HG02759 (cell line): ENCODE measurements at regions not wholly inside any gene's neighbourhood (a gene's known extent, or its start where the extent isn't known, plus 50 kb on each side); places are given as distances from the start of the nearest gene placed in this dataset.
"Not testable (repeated sequence)": the region's sequence is repeated elsewhere in the genome, so short reads cannot be mapped to it uniquely, and the experiment has no call there.

ENCODE experiments used
- ATAC-seq: cut with Tn5 transposase; IDR thresholded peaks from one replicate; pipeline ENCODE4 v1.9.1; 2021; ENCODE audit warnings: mild to moderate bottlenecking, moderate library complexity; ENCODE audit not compliant: unreplicated experiment

DNA sequence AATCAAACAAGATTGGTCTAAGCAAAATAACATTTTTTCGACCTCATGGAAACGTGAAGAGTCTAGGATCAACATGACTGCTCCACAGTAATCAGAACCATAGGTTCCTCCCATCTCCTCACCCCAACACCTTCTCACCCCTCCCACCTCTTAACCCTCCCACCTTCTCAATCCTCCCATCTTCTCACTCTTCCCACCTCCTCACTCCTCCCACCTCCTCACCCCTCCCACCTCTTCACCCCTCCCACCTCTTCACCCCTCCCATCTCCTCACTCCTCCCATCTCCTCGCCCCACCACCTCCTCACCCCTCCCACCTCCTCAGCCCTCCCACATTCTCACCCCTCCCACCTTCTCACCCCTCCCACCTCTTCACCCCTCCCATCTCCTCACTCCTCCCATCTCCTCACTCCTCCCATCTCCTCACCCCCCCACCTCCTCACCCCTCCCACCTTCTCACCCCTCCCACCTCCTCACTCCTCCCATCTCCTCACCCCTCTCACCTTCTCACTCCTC lies 567.4 kb downstream of the C6orf118 start:
- no peak for ATAC-seq

GRCh38 chr6:164736090-164736489 lies 573.3 kb downstream of the C6orf118 start:
- not testable (repeated sequence) for ATAC-seq

DNA sequence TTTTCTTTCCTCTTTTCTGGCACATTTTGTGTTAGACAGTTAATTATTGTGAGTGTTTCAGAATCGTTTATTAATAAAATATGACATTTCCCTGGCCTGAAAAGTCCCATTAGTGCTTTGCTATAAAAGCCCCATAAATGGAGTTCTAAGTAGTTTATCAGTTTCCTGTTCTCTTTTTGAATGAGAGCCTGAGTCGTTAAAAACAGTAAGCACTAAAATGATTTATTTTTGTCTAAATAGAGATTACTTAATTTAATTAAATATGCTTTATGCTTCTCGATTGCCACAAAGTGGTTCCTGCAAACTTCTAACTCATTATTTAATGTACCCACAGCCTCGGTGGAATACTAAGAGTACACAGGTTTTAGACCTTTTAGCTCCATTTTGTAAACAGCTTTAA lies 577.9 kb downstream of the C6orf118 start:
- ATAC-seq, result no peak

DNA sequence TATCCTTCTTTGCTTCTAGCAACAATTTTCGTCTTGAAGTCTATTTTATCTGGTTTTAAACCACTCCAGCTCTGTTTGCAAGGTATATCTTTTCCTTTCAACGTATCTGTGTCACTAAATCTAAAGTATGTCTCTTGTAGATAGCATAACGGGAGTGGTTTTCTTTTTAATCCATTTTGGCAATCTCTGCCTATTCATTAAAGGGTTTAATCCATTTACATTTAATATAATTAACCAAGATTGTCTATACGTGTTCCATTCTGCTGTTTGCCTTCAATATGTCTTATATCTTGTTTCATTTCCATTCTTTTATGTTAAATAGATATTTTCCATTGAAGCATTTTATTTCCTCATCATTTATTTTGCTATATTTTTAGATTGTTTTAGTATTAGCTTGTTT lies 587.9 kb downstream of the C6orf118 start:
- ATAC-seq, result no peak

- ATAC-seq, result no peak
Observed at GRCh38 chr6:164700497-164700896, 608.9 kb downstream of the C6orf118 start.

DNA sequence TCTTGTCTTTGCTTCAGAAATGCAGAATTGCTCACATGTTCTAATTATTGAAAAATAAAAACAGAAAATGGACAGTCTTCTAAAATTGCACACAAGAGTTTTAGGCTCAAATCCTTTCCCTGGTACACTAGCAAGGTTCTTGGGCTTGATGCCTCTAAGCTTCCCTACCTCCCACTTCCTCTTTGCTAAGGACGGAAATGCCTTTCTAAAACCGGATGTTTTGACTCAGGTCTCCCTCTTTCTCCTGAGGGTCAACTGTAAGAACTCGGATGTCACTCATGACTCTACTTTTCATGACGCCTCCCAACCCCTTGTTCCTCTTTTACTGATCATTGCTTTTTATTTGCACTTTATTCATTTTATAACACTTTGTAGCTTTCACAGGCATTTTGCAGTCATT lies 613.5 kb downstream of the C6orf118 start:
- ATAC-seq, result no peak

GRCh38 chr6:164694386-164694785 lies 615.0 kb downstream of the C6orf118 start:
- no peak for ATAC-seq

GRCh38 chr6:164693944-164694343 lies 615.5 kb downstream of the C6orf118 start:
- ATAC-seq, result no peak

DNA sequence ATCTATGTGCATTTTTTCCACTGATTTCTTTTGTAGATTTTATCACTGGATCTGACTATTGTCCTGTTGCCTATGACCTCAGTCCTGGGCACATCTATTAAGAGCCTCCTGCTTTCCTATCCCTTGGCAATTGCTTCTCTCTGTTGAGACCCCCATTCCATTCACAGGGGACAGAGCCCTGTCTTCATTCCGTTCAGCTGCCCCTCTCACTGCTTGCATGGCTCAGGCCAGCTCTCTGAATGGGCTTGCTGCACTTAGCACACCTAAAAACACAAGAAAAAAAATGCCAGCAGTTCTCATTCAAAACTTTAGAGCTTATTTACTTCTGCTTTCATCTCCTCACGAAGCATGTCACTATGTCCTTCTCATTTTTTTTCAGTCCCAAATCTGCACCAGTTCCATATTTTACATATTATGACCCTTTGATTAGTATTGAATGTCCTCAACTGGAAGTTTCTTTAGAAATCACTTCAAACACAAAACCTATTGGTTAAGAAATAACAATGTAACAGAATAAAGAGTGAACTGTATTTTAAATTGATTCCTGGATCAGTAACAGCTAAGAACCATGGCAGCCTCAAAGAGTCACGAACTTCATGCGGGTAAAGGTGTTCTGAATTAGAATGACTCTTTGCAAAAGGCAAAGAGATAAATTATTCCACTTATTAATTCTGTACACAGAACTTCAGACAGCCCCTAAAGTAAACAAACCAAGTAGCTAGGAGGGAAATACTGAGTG lies 616.5 kb downstream of the C6orf118 start:
- no peak for ATAC-seq

DNA sequence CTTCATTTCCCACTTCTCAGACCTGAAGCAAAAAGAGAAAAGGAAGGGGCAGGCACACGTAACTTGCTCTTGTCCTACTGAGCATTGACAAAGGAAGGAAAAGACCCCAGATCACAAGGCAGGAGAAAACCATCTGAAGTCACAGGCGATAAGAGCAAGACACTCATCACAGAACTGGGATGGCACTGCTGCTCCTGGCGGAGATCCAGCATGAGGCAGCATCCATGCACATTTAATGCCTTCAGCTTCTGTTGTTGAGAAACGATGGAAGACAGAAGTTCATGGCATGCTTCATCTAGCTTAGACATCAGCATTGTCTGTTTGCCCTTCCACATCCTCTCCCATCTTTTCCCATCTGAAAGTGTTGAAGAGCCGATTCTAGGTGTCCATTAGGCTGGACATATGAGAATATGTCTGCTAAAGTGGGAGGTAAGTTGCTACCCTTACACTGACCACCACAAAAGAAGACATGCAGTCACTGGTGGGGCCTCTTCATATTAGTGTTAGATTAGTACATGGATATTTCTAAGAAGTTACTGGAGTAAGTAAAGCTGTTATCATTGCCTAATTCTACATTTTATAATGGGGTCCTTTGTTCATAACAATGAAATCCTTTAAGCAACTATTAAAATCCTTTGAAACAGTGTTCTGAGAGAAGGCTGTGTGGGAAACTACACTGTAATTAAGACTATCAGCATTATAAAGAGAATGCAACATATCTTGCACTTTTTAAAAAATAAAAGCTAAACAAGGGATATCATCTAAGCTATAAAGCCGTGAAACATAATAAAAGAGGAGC lies 618.5 kb downstream of the C6orf118 start:
- no peak for ATAC-seq

DNA sequence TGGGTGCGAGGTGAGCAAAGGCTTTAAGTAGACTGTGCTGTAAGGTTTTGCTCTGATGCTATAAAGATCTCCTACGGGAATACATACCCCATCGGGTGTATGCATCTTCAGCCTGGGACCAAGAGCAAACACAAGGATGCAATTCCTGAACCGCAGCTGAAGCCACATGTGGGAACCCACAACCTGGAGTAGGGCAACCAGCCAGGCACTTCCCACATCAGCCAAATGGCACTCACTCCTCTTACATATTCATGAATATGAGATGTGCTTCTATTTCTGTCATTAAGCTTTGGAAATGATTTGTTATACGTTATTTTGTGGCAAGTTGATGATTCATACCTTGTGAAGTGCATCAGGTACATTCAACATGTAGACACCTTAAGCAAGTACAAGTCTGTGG lies 619.2 kb downstream of the C6orf118 start:
- no peak for ATAC-seq

GRCh38 chr6:164665328-164665727 lies 644.1 kb downstream of the C6orf118 start:
- no peak for ATAC-seq

- no peak for ATAC-seq
Observed at GRCh38 chr6:164663634-164664033, 645.8 kb downstream of the C6orf118 start.

GRCh38 chr6:164661716-164662115 lies 647.7 kb downstream of the C6orf118 start:
- no peak for ATAC-seq

- ATAC-seq, result no peak
Observed at GRCh38 chr6:164660781-164661180, 648.6 kb downstream of the C6orf118 start.

DNA sequence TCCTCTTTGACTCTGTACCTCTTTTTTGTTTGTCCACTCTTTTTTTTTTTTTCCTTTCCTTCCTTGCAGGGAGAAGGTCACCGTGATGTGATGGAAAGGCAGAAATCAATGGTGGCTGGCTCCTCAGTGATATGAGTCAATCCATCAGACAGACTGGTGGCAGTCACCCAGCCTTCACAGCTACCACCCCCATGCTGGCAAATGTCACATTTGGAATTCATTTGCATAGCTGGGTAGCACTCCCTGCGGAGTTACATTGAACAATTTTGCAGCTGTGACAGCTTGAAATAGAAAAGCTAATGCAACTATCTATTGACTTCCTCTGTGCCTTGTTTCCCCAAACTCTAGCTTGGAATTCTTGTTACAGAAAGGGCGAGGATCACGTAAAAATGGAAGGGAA lies 668.4 kb downstream of the C6orf118 start:
- no peak for ATAC-seq

- ATAC-seq, result no peak
Observed at GRCh38 chr6:164628302-164628931, 681.0 kb downstream of the C6orf118 start.

- no peak for ATAC-seq
Observed at GRCh38 chr6:164616917-164617524, 692.4 kb downstream of the C6orf118 start.

DNA sequence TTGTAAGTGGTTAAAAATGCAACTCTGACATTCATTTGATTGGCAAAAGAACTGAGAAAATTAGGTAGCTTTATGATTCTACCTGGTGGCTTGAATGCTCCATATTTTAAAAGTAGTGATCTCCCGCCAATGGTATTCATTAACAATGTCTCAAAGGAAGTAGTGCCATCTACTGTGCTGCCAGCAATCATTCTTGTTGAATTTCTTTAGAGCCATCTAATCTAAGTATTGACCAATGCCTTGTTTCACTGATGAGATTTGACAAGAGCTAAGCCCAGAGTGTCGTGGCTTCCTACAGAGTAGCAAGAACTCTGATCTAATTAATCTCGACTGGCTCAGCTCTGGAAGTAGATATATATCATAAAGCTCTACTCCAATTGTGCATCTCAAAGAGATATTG lies 696.7 kb downstream of the C6orf118 start:
- no peak for ATAC-seq

DNA sequence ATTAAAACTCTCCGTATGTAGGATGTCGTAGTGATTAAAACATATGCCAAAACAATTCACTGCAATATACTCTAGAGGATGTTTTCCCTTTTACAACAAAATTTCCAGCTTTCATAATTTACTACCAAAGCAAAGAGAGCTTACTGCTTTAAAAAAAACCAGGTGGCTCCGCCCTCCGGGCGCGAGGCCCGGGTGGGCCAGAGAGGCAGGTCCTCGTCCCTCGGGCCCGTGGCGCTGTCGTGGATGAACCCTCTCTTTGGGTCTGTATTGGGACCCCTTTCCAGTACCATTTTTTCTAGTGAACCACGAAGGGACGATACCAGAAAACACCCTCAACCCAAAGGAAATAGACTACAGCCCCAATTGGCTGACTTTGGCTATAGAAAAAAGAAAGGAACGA lies 698.5 kb downstream of the C6orf118 start:
- ATAC-seq, result not testable (repeated sequence)

GRCh38 chr6:164602415-164602814 lies 707.0 kb downstream of the C6orf118 start:
- ATAC-seq, result not testable (repeated sequence)
